Activated CD8-positive, alpha-beta memory T cell treated with anti-CD3 and anti-CD28 coated beads for 1 hour (primary cell): ENCODE measurements at regions not wholly inside any gene's neighbourhood (a gene's known extent, or its start where the extent isn't known, plus 50 kb on each side); places are given as distances from the start of the nearest gene placed in this dataset.

Source experiments
- DNase-seq, 2 donors: peaks; one replicate each; pipeline ENCODE4 v3.0.0-alpha.2; 2020; ENCODE audit warnings: low read depth in 1 of 2; ENCODE audit errors: extremely low read depth in 1 of 2

GRCh38 chr10:108187408-108188012, 1023.0 kb upstream of the SORCS1 start:
- no peak for DNase-seq

- no peak for DNase-seq
Measured at GRCh38 chr10:108184114-108184513, 1019.6 kb upstream of the SORCS1 start.

GRCh38 chr10:108180878-108181277, 1016.4 kb upstream of the SORCS1 start:
- no peak for DNase-seq

GRCh38 chr10:108169846-108170245, 1005.3 kb upstream of the SORCS1 start:
- no peak for DNase-seq

- DNase-seq = no peak
Measured at GRCh38 chr10:108167766-108168165, 1003.3 kb upstream of the SORCS1 start.

GRCh38 chr10:108166401-108166800, 1001.9 kb upstream of the SORCS1 start:
- DNase-seq = no peak

- DNase-seq = no peak
Measured at GRCh38 chr10:108147346-108147745, 982.8 kb upstream of the SORCS1 start.

GRCh38 chr10:108141064-108141463, 976.6 kb upstream of the SORCS1 start:
- no peak for DNase-seq

- DNase-seq = no peak
Measured at GRCh38 chr10:108132303-108132702, 967.8 kb upstream of the SORCS1 start.

GRCh38 chr10:108130575-108130974, 966.1 kb upstream of the SORCS1 start:
- no peak for DNase-seq

GRCh38 chr10:108112218-108112617, 947.7 kb upstream of the SORCS1 start:
- no peak for DNase-seq

GRCh38 chr10:108104551-108105156, 940.1 kb upstream of the SORCS1 start:
- DNase-seq = no peak

GRCh38 chr10:108097258-108097657, 932.8 kb upstream of the SORCS1 start:
- DNase-seq = no peak

- no peak for DNase-seq
Measured at GRCh38 chr10:108095932-108096925, 931.7 kb upstream of the SORCS1 start.

GRCh38 chr10:108090476-108091215, 926.1 kb upstream of the SORCS1 start:
- DNase-seq = no peak

GRCh38 chr10:108086502-108086901, 922.0 kb upstream of the SORCS1 start:
- DNase-seq = no peak

GRCh38 chr10:108082596-108082995, 918.1 kb upstream of the SORCS1 start:
- DNase-seq = no peak

GRCh38 chr10:108078263-108078662, 913.8 kb upstream of the SORCS1 start:
- DNase-seq = no peak

GRCh38 chr10:108072466-108072865, 908.0 kb upstream of the SORCS1 start:
- no peak for DNase-seq

- no peak for DNase-seq
Measured at GRCh38 chr10:108070789-108071188, 906.3 kb upstream of the SORCS1 start.

- no peak for DNase-seq
Measured at GRCh38 chr10:108069096-108069495, 904.6 kb upstream of the SORCS1 start.
